ENCODE measurements at regions not wholly inside any gene's neighbourhood (a gene's known extent, or its start where the extent isn't known, plus 50 kb on each side); places are given as distances from the start of the nearest gene placed in this dataset.

GRCh38 chr19:31955884-31956283 lies 389.5 kb upstream of the ZNF507 start:
- no peaks in the 10 kb centered on the region for H3K4me1 Mint-ChIP-seq (ENCODE audit: low read depth)
- peaks cover 8% of the 10 kb centered on the region for H3K9me3 Mint-ChIP-seq
- H3K27me3 Mint-ChIP-seq (ENCODE audit: low read depth), result no peaks in the 10 kb centered on the region

DNA sequence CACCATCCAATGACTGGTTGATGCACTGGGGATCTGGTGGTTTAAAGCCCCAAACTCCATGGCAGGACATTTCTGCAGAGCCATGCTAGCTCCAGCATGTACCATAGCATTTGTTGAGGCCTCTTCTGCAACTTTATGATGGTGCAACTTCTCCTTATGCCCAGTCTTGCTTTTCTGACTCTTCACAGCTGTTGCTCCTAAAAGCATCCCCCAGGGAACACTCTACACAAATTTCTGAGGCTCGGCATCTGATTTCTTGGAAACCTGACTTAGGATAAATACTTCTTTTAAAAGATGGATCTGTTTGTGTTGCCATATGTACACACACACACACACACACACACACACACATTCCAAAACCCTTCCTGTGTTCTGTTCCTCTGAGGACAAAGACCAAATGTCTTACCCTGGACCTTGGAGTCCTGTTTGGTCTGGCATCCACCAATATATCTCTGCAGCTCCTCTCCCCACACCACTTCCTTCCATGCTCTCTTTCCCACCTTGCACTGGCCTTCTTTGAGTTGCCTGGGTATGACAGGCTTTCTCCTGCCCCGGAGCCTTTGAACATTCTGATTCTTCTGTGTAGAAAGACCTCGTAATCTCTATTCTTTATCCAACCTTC lies 388.5 kb upstream of the ZNF507 start:
- Mint-ChIP-seq H3K9me3 (peaks cover 8% of the 10 kb centered on the region), H3K27me3 (ENCODE audit: low read depth) (no peaks in the 10 kb centered on the region), H3K36me3 (ENCODE audit: low read depth) (no peaks in the 10 kb centered on the region), H3K27ac (no peak overlapping the region), H3K4me1 (ENCODE audit: low read depth) (no peaks in the 10 kb centered on the region), H3K4me3 (no peak overlapping the region)

More at GRCh38 chr19:31955884-31956283, 389.5 kb upstream of the ZNF507 start:
- Mint-ChIP-seq H3K27ac (no peak overlapping the region), H3K4me3 (no peak overlapping the region), H3K36me3 (ENCODE audit: low read depth) (no peaks in the 10 kb centered on the region)

GRCh38 chr19:31957711-31958110 lies 387.7 kb upstream of the ZNF507 start:
- Mint-ChIP-seq H3K27me3 (ENCODE audit: low read depth) (no peaks in the 10 kb centered on the region), H3K4me1 (ENCODE audit: low read depth) (no peaks in the 10 kb centered on the region), H3K4me3 (no peak overlapping the region), H3K27ac (no peak overlapping the region), H3K36me3 (ENCODE audit: low read depth) (no peaks in the 10 kb centered on the region), H3K9me3 (peaks cover 3% of the 10 kb centered on the region)

DNA sequence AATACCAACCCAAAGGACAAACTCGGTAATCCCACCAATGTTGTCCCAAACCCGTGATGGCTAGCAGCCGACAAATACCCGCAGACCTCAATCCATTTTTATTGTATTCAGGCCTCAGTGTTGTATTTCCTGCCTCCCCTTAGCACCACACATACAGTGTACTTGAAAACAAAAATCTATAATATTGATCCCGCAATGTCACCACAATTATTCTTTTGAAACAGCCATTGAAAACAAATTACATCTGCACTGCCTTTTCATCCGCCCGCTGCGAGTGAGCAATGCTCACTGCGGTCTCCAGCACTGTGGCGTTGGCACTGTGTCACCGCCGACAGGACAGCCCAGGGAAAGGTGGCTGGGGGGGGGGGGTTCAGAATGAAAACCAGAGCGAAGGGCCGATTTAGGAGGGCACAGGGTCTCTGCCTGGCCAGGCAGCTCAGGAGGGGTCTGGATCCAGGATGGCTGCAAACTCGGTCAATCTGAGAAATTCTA lies 385.8 kb upstream of the ZNF507 start:
- Mint-ChIP-seq H3K27ac (no peak overlapping the region), H3K27me3 (ENCODE audit: low read depth) (no peaks in the 10 kb centered on the region), H3K36me3 (ENCODE audit: low read depth) (no peaks in the 10 kb centered on the region), H3K4me3 (no peak overlapping the region), H3K9me3 (peaks cover 6% of the 10 kb centered on the region), H3K4me1 (ENCODE audit: low read depth) (no peaks in the 10 kb centered on the region)

DNA sequence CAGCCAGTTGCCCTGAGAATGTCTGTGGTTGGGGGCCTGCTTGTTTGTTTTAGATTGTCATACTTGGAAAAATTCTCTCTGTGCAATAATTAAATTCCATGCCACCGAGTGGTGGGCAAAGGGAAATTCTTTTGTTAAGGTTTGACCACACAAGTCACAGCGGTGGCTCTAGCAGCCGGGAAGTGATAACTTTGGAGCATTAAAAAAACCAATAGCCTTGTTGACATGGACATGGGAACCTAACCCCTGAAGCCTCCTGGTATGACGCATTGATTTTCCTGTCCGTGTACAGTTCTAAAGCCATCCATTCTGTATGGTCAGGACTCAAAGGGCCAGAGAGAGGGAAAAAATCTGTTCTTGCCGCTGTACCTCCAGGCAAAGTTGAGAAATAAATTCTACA lies 384.9 kb upstream of the ZNF507 start:
- Mint-ChIP-seq H3K27me3 (ENCODE audit: low read depth) (no peaks in the 10 kb centered on the region), H3K36me3 (ENCODE audit: low read depth) (no peaks in the 10 kb centered on the region), H3K9me3 (peaks cover 4% of the 10 kb centered on the region), H3K4me3 (no peak overlapping the region), H3K27ac (no peak overlapping the region), H3K4me1 (ENCODE audit: low read depth) (no peaks in the 10 kb centered on the region)

GRCh38 chr19:31961191-31961590 lies 384.2 kb upstream of the ZNF507 start:
- peaks cover 4% of the 10 kb centered on the region for H3K9me3 Mint-ChIP-seq
- H3K4me1 Mint-ChIP-seq (ENCODE audit: low read depth), result no peaks in the 10 kb centered on the region
- no peaks in the 10 kb centered on the region for H3K27me3 Mint-ChIP-seq (ENCODE audit: low read depth)
- no peak overlapping the region for H3K4me3 Mint-ChIP-seq
- no peaks in the 10 kb centered on the region for H3K36me3 Mint-ChIP-seq (ENCODE audit: low read depth)
- H3K27ac Mint-ChIP-seq, result no peak overlapping the region

DNA sequence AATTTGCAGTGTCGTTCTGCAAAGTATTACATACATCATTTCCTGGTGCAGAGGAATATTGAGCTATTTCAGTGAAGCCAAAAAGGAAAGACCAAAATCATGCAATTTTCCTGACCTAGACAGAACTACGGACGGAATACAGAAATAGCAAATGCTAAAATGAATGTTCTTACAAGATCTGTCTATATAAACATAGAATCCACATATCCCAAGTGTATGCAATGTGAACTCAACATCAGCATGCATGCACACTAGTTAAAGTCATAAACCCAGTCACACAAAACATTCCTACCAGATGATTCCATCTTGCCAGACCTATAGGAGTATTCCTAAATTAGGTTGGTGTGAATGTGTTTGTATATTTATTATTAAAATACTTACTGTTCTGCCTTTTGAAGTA lies 383.7 kb upstream of the ZNF507 start:
- Mint-ChIP-seq H3K9me3 (peaks cover 4% of the 10 kb centered on the region), H3K27me3 (ENCODE audit: low read depth) (no peaks in the 10 kb centered on the region), H3K4me3 (no peak overlapping the region), H3K36me3 (ENCODE audit: low read depth) (no peaks in the 10 kb centered on the region), H3K4me1 (ENCODE audit: low read depth) (no peaks in the 10 kb centered on the region), H3K27ac (no peak overlapping the region)

GRCh38 chr19:31962561-31962996 lies 382.8 kb upstream of the ZNF507 start:
- H3K27me3 Mint-ChIP-seq (ENCODE audit: low read depth), result no peaks in the 10 kb centered on the region

DNA sequence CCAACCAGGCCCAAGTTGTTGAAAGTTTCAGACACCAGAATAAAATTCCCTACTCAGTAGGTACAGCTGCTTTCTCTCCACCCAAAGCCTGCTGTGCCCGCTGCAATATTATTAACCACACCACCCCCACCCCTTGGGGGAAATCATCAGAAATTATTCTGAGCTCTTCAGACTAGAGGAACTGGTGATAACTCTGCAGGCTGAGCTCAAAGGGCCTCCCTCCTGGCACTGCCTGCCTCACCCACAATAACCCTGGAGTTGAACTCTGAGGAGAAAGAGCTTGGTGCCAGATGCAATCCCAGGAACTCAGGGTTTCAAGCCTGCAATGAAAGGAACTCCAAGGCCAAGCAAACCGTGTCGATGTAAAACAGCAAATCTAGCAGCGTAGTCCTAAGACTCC lies 381.7 kb upstream of the ZNF507 start:
- H3K4me1 Mint-ChIP-seq (ENCODE audit: low read depth), result no peaks in the 10 kb centered on the region
- no peaks in the 10 kb centered on the region for H3K36me3 Mint-ChIP-seq (ENCODE audit: low read depth)
- H3K9me3 Mint-ChIP-seq, result peaks cover 4% of the 10 kb centered on the region
- no peaks in the 10 kb centered on the region for H3K27me3 Mint-ChIP-seq (ENCODE audit: low read depth)
- H3K4me3 Mint-ChIP-seq, result no peak overlapping the region
- no peak overlapping the region for H3K27ac Mint-ChIP-seq

More at GRCh38 chr19:31962561-31962996, 382.8 kb upstream of the ZNF507 start:
- Mint-ChIP-seq H3K9me3 (peaks cover 4% of the 10 kb centered on the region), H3K4me1 (ENCODE audit: low read depth) (no peaks in the 10 kb centered on the region), H3K36me3 (ENCODE audit: low read depth) (no peaks in the 10 kb centered on the region), H3K27ac (no peak overlapping the region), H3K4me3 (no peak overlapping the region)

GRCh38 chr19:31969016-31969415 lies 376.4 kb upstream of the ZNF507 start:
- no peaks in the 10 kb centered on the region for H3K4me1 Mint-ChIP-seq (ENCODE audit: low read depth)
- H3K9me3 Mint-ChIP-seq, result peaks cover 4% of the 10 kb centered on the region
- H3K36me3 Mint-ChIP-seq (ENCODE audit: low read depth), result no peaks in the 10 kb centered on the region
- no peak overlapping the region for H3K27ac Mint-ChIP-seq
- H3K27me3 Mint-ChIP-seq (ENCODE audit: low read depth), result no peaks in the 10 kb centered on the region
- no peak overlapping the region for H3K4me3 Mint-ChIP-seq

GRCh38 chr19:31970027-31970461 lies 375.4 kb upstream of the ZNF507 start:
- no peak overlapping the region for H3K27ac Mint-ChIP-seq
- no peaks in the 10 kb centered on the region for H3K36me3 Mint-ChIP-seq (ENCODE audit: low read depth)
- H3K4me3 Mint-ChIP-seq, result no peak overlapping the region
- no peaks in the 10 kb centered on the region for H3K4me1 Mint-ChIP-seq (ENCODE audit: low read depth)
- no peaks in the 10 kb centered on the region for H3K27me3 Mint-ChIP-seq (ENCODE audit: low read depth)
- H3K9me3 Mint-ChIP-seq, result no peaks in the 10 kb centered on the region

- H3K9me3 Mint-ChIP-seq, result peaks cover 5% of the 10 kb centered on the region
These were observed 371.1 kb upstream of the ZNF507 start for GRCh38 chr19:31974290-31974689.

GRCh38 chr19:31974941-31975340 lies 370.5 kb upstream of the ZNF507 start:
- Mint-ChIP-seq H3K4me3 (no peak overlapping the region), H3K36me3 (ENCODE audit: low read depth) (no peaks in the 10 kb centered on the region), H3K27me3 (ENCODE audit: low read depth) (no peaks in the 10 kb centered on the region), H3K9me3 (peaks cover 5% of the 10 kb centered on the region), H3K27ac (no peak overlapping the region), H3K4me1 (ENCODE audit: low read depth) (no peaks in the 10 kb centered on the region)

More at GRCh38 chr19:31974290-31974689, 371.1 kb upstream of the ZNF507 start:
- H3K4me3 Mint-ChIP-seq, result no peak overlapping the region
- no peaks in the 10 kb centered on the region for H3K36me3 Mint-ChIP-seq (ENCODE audit: low read depth)
- H3K27ac Mint-ChIP-seq, result no peak overlapping the region
- H3K4me1 Mint-ChIP-seq (ENCODE audit: low read depth), result no peaks in the 10 kb centered on the region
- H3K27me3 Mint-ChIP-seq (ENCODE audit: low read depth), result no peaks in the 10 kb centered on the region

- H3K4me1 Mint-ChIP-seq (ENCODE audit: low read depth), result no peaks in the 10 kb centered on the region
- no peaks in the 10 kb centered on the region for H3K27me3 Mint-ChIP-seq (ENCODE audit: low read depth)
- H3K36me3 Mint-ChIP-seq (ENCODE audit: low read depth), result no peaks in the 10 kb centered on the region
- H3K9me3 Mint-ChIP-seq, result peaks cover 5% of the 10 kb centered on the region
- no peak overlapping the region for H3K27ac Mint-ChIP-seq
- no peak overlapping the region for H3K4me3 Mint-ChIP-seq
These were observed 369.9 kb upstream of the ZNF507 start for GRCh38 chr19:31975461-31975860.

DNA sequence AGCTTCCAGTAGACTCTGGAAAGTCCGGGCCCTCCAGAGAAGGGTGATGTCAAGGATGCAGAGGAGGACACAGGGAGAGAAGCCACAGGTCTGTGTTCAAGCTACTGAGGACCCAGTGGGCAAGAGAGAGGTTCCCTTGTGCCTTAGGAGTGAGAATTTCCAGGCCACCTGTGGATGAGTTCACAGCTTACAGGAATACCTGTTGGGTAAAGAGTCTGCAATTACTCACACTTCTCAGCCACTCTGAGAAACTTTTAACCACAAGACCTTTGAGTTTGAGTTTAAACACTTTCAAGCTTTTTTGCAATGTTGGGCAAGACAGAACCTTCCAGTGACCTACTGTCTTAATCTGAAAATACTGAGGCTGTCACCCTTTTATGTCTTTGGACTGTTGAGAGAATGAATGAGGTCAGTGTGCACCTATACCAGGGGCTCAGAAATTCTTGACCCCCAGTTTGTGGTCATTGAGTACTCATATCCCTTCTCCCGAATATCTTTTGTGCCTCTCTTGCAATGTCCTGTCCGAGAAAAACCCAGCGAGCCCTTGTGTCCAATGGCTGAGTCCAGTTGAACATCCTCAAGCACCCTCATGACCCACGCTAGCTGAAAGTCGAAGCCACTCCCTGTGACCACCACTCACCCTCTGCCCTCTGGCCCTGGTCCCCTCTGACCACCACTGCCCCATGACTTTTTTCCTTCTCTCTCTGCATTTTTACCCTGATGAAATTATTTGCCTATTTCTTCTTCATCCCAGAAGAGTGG lies 368.5 kb upstream of the ZNF507 start:
- H3K9me3 Mint-ChIP-seq, result peaks cover 5% of the 10 kb centered on the region
- H3K27me3 Mint-ChIP-seq (ENCODE audit: low read depth), result no peaks in the 10 kb centered on the region
- H3K36me3 Mint-ChIP-seq (ENCODE audit: low read depth), result no peaks in the 10 kb centered on the region
- no peak overlapping the region for H3K4me3 Mint-ChIP-seq
- no peaks in the 10 kb centered on the region for H3K4me1 Mint-ChIP-seq (ENCODE audit: low read depth)
- H3K27ac Mint-ChIP-seq, result no peak overlapping the region
